SK-N-SH (cell line): ENCODE measurements at regions not wholly inside any gene's neighbourhood (a gene's known extent, or its start where the extent isn't known, plus 50 kb on each side); places are given as distances from the start of the nearest gene placed in this dataset.

ENCODE experiments used
- CHD2 ChIP-seq: fragments of 150-350 bp; IDR thresholded peaks from 2 replicates; pipeline ENCODE4 v1.6.1; 2018; ENCODE audit warnings: low read length; ENCODE audit not compliant: partially characterized antibody
- CTCF ChIP-seq: fragments of 200-600 bp; sonication (generic); IDR thresholded peaks from 2 replicates; pipeline ENCODE4 v1.6.1; 2017; ENCODE audit warnings: antibody characterized with exemption, mild to moderate bottlenecking, moderate library complexity
- MEF2A ChIP-seq: IDR thresholded peaks from 2 replicates; pipeline ENCODE4 v1.4.0; 2012; ENCODE audit warnings: low read depth, borderline replicate concordance
- RAD21 ChIP-seq: IDR thresholded peaks from 2 replicates; pipeline ENCODE4 v1.6.1; 2012; ENCODE audit warnings: mild to moderate bottlenecking, low read length
- RCOR1 ChIP-seq: fragments of 150-350 bp; IDR thresholded peaks from 2 replicates; pipeline ENCODE4 v1.6.1; 2017; ENCODE audit warnings: antibody characterized with exemption, low read length
- RXRA ChIP-seq: IDR thresholded peaks from 2 replicates; pipeline ENCODE4 v1.4.0; 2012; ENCODE audit warnings: low read depth, mild to moderate bottlenecking, borderline replicate concordance
- TAF1 ChIP-seq: IDR thresholded peaks from 2 replicates; pipeline ENCODE4 v1.6.1; 2012; ENCODE audit warnings: low read depth, mild to moderate bottlenecking, low read length, moderate library complexity, borderline replicate concordance

GRCh38 chr18:6563896-6564295 lies 149.2 kb upstream of the L3MBTL4 start:
- no peak for TF ChIP-seq RCOR1
- TF ChIP-seq TAF1, result no peak
- TF ChIP-seq CTCF, result no peak
- no peak for TF ChIP-seq RXRA
- no peak for TF ChIP-seq RAD21
- TF ChIP-seq CHD2, result no peak
- TF ChIP-seq MEF2A, result no peak
